ENCODE measurements at regions not wholly inside any gene's neighbourhood (a gene's known extent, or its start where the extent isn't known, plus 50 kb on each side); places are given as distances from the start of the nearest gene placed in this dataset.

GRCh38 chr20:10749084-10749483 is 75.3 kb upstream of the JAG1 start (continued):
- no peak for TF ChIP-seq MLLT1 (IDR thresholded peaks at IDR 0.05)
- no peak for TF ChIP-seq MTA2 (IDR thresholded peaks at IDR 0.05; ENCODE audit: low read depth)
- TF ChIP-seq BHLHE40 (IDR thresholded peaks at IDR 0.05; ENCODE audit: borderline replicate concordance in 1 of 2, low read depth in 2 of 2, low read length in 1 of 2), result no peak
- no peak for TF ChIP-seq CREB1 (IDR thresholded peaks at IDR 0.05; ENCODE audit: low read depth)

GRCh38 chr20:10752206-10752605 is 78.4 kb upstream of the JAG1 start:
- H3K27ac ChIP-seq (ENCODE audit: control insufficient read depth, insufficient read depth), result no peak overlapping the region
- no peak overlapping the region for H2AFZ ChIP-seq (ENCODE audit: control insufficient read depth, low read depth, low read length)
- no peaks in the 10 kb centered on the region for H3K79me2 ChIP-seq (ENCODE audit: control insufficient read depth, insufficient read depth, low read length)
- in situ Hi-C loops (cut with MboI), result no loop called here
- ChIA-PET RAD21 (ENCODE audit: unreplicated experiment) (no interaction called here), CTCF (interaction anchor here (1.2 kb wide), 1 partner anchor 12 kb away, joined by 3 read pairs; no protein-coding TSS in a partner anchor), POLR2A (no interaction called here), SMC1A (ENCODE audit: uncharacterized antibody, unreplicated experiment) (interaction anchor here (0.7 kb wide), 1 partner anchor 9 kb away, joined by 3 read pairs; no protein-coding TSS in a partner anchor)
- H3K4me1 ChIP-seq (ENCODE audit: control insufficient read depth, insufficient read depth, low read length), result no peaks in the 10 kb centered on the region
- no peak overlapping the region for H3K4me3 ChIP-seq
- BruUV-seq (replicated peaks), result no TSS peak
- DNase-seq (ENCODE audit: low read depth, low spot score), result no peak
- no peak for FAIRE-seq
- intact Hi-C loops (cut with micrococcal nuclease; ENCODE audit: unreplicated experiment), result no loop called here
- H4K20me1 ChIP-seq (ENCODE audit: control insufficient read depth, insufficient read depth), result no peaks in the 10 kb centered on the region
- H3K4me2 ChIP-seq (ENCODE audit: control insufficient read depth, insufficient read depth), result no peak overlapping the region
- ATAC-seq, result no peak
- H3K36me3 ChIP-seq (ENCODE audit: control insufficient read depth in 2 of 2, insufficient read depth in 2 of 2, low read length in 1 of 2), result no peaks in the 10 kb centered on the region
- peaks cover 0 to 2% of the 10 kb centered on the region in 2 experiments; a peak in 1 of 4 replicates for H3K27me3 ChIP-seq (replicated peaks in 1 of 2; ENCODE audit: control insufficient read depth in 2 of 2, insufficient read depth in 2 of 2, low read length in 1 of 2)
- H3K9ac ChIP-seq (ENCODE audit: control insufficient read depth, insufficient read depth, low read length), result no peak overlapping the region
- H3K9me3 ChIP-seq (replicated peaks; ENCODE audit: control insufficient read depth, insufficient read depth, low read length), result no peaks in the 10 kb centered on the region; the same call in 2 of the 3 replicates
- TF ChIP-seq USF2 (IDR thresholded peaks at IDR 0.05; ENCODE audit: borderline replicate concordance, low read depth, low read length) (no peak), SPI1 (IDR thresholded peaks at IDR 0.05; ENCODE audit: borderline replicate concordance, insufficient read depth, low read depth, low read length) (no peak), POLR2AphosphoS2 (IDR thresholded peaks at IDR 0.05; ENCODE audit: low read depth, low read length) (no peak), IKZF1 (conservative IDR thresholded peaks at IDR 0.05) (no peak), REST (IDR thresholded peaks at IDR 0.05; ENCODE audit: low read depth, low read length) (no peak), SMARCA5 (IDR thresholded peaks at IDR 0.05) (no peak), RAD51 (IDR thresholded peaks at IDR 0.05) (no peak), EZH2 (IDR thresholded peaks at IDR 0.05; ENCODE audit: borderline replicate concordance, control insufficient read depth, low read depth, low read length) (no peak), ELK1 (IDR thresholded peaks at IDR 0.05; ENCODE audit: low read depth, low read length) (no peak), NFYB (IDR thresholded peaks at IDR 0.05; ENCODE audit: insufficient read depth, low read depth, low read length) (no peak), WRNIP1 (IDR thresholded peaks at IDR 0.05; ENCODE audit: borderline replicate concordance, low read depth, low read length) (no peak), RUNX3 (IDR thresholded peaks at IDR 0.05; ENCODE audit: low read length) (no peak)

Data from GM12878 (cell line).